Breast epithelium (tissue), 3 donors: ENCODE measurements at regions not wholly inside any gene's neighbourhood (a gene's known extent, or its start where the extent isn't known, plus 50 kb on each side); places are given as distances from the start of the nearest gene placed in this dataset.

ENCODE experiments used
- POLR2A ChIP-seq: fragments of 450-650 bp; IDR thresholded peaks from one replicate; pipeline ENCODE4 v1.6.1; 2016; ENCODE audit warnings: antibody characterized with exemption, mild to moderate bottlenecking, moderate library complexity
- POLR2AphosphoS5 ChIP-seq, 3 donors: sonication (generic); formaldehyde crosslinking; IDR thresholded peaks; one replicate each; pipeline ENCODE4 v1.6.1; 2017; ENCODE audit warnings: antibody characterized with exemption in 3 of 3
- TF ChIP-seq, protein P1 (sequence below), 3 donors: fragments of 450-650 bp; IDR thresholded peaks; one replicate each; pipeline ENCODE4 v1.5.1; 2016 to 2017; ENCODE audit warnings: antibody characterized with exemption in 3 of 3, mild to moderate bottlenecking in 3 of 3, moderate library complexity in 3 of 3

DNA sequence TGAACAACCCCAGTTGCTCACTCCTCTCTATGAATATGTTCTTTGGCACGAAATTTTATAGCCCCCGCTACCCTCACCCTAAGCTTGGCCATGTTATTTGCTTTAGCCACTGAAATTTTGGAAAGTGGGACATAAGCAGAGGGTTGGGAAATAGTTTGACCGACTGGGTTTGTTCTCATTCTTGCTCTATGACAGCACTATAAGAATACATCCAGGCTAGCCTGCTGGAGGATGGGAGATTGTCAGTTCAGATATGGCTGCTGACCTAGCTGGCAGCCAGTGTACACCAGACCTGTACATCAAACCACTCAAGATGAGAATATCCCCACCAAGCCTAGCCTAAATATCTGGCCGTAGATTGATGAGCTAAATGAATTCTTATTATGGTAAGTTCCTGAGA is 298.1 kb downstream of the PDGFC start:
- TF ChIP-seq, protein P1, sequence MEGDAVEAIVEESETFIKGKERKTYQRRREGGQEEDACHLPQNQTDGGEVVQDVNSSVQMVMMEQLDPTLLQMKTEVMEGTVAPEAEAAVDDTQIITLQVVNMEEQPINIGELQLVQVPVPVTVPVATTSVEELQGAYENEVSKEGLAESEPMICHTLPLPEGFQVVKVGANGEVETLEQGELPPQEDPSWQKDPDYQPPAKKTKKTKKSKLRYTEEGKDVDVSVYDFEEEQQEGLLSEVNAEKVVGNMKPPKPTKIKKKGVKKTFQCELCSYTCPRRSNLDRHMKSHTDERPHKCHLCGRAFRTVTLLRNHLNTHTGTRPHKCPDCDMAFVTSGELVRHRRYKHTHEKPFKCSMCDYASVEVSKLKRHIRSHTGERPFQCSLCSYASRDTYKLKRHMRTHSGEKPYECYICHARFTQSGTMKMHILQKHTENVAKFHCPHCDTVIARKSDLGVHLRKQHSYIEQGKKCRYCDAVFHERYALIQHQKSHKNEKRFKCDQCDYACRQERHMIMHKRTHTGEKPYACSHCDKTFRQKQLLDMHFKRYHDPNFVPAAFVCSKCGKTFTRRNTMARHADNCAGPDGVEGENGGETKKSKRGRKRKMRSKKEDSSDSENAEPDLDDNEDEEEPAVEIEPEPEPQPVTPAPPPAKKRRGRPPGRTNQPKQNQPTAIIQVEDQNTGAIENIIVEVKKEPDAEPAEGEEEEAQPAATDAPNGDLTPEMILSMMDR (IDR thresholded peaks at IDR 0.05), result no peak
- TF ChIP-seq POLR2AphosphoS5 (IDR thresholded peaks at IDR 0.05), result no peak
- TF ChIP-seq POLR2A, result no peak
